CD14-positive monocyte (primary cell): ENCODE measurements at regions not wholly inside any gene's neighbourhood (a gene's known extent, or its start where the extent isn't known, plus 50 kb on each side); places are given as distances from the start of the nearest gene placed in this dataset.

Source experiments
- DNase-seq, 3 donors: peaks; one replicate each; pipeline ENCODE4 v3.0.0-alpha.2; 2011 to 2022
- H2AFZ ChIP-seq: 2 replicates; pipeline ENCODE4 v1.6.0; 2012; ENCODE audit warnings: mild to moderate bottlenecking, low read depth, low read length, inconsistent platforms; ENCODE audit not compliant: insufficient read depth, poor library complexity, severe bottlenecking
- H3K27ac ChIP-seq, 2 donors: 1 replicate in 1 of 2; 2 replicates in 1 of 2; pipeline ENCODE4 v1.5.1; 2012 to 2013; ENCODE audit warnings: low read length in 2 of 2, control low read depth in 1 of 2, inconsistent platforms in 1 of 2, low read depth in 1 of 2, mild to moderate bottlenecking in 1 of 2
- H3K27me3 ChIP-seq, 2 donors: one replicate each; pipeline versions ENCODE4 v1.6.0 to v1.6.1; 2011 to 2013; ENCODE audit warnings: low read length in 2 of 2; ENCODE audit not compliant: control insufficient read depth in 2 of 2, insufficient read depth in 2 of 2
- H3K36me3 ChIP-seq, 2 donors: replicated peaks in 1 of 2; 1 replicate in 1 of 2; 2 replicates in 1 of 2; pipeline versions ENCODE4 v1.5.1 to v1.6.1; 2012 to 2013; ENCODE audit warnings: low read length in 2 of 2, control low read depth in 1 of 2, inconsistent platforms in 1 of 2, mild to moderate bottlenecking in 1 of 2; ENCODE audit not compliant: insufficient read depth in 2 of 2, control insufficient read depth in 1 of 2
- H3K4me1 ChIP-seq, 2 donors: 1 replicate in 1 of 2; 2 replicates in 1 of 2; pipeline versions ENCODE4 v1.5.1 to v1.6.1; 2012 to 2013; ENCODE audit warnings: low read length in 2 of 2, control low read depth in 1 of 2, inconsistent platforms in 1 of 2, mild to moderate bottlenecking in 1 of 2, moderate library complexity in 1 of 2; ENCODE audit not compliant: insufficient read depth in 2 of 2, control insufficient read depth in 1 of 2
- H3K4me2 ChIP-seq: replicated peaks from 2 replicates; pipeline ENCODE3; 2012; ENCODE audit warnings: low read length, moderate library complexity, mild to moderate bottlenecking; ENCODE audit not compliant: poor library complexity, severe bottlenecking; ENCODE audit errors: extremely low read depth
- H3K4me3 ChIP-seq, 3 experiments: fragments of 200-600 bp in 1 of 3; sonication (generic) in 1 of 3; replicated peaks in 1 of 3; 1 replicate in 2 of 3; 2 replicates in 1 of 3; pipeline ENCODE4 v1.5.1; 2011 to 2013; ENCODE audit warnings: low read length in 3 of 3, mild to moderate bottlenecking in 3 of 3, control low read depth in 2 of 3, low read depth in 2 of 3, inconsistent platforms in 1 of 3, moderate library complexity in 1 of 3
- H3K79me2 ChIP-seq: 2 replicates; pipeline ENCODE4 v1.6.0; 2012; ENCODE audit warnings: mild to moderate bottlenecking, control low read depth, inconsistent platforms, low read length, moderate library complexity; ENCODE audit not compliant: insufficient read depth
- H3K9ac ChIP-seq: 2 replicates; pipeline ENCODE4 v1.6.0; 2017; ENCODE audit warnings: low read length, mild to moderate bottlenecking; ENCODE audit not compliant: insufficient read depth, poor library complexity, severe bottlenecking
- H3K9me3 ChIP-seq, 2 donors: replicated peaks in 1 of 2; 1 replicate in 1 of 2; 2 replicates in 1 of 2; pipeline versions ENCODE4 v1.5.1 to v1.6.1; 2012 to 2013; ENCODE audit warnings: low read length in 2 of 2, control low read depth in 1 of 2; ENCODE audit not compliant: control insufficient read depth in 1 of 2, insufficient read depth in 1 of 2
- H4K20me1 ChIP-seq: 2 replicates; pipeline ENCODE4 v1.6.0; 2012; ENCODE audit warnings: mild to moderate bottlenecking, low read length, control low read depth, moderate library complexity; ENCODE audit not compliant: insufficient read depth
- H3K27ac Mint-ChIP-seq, 7 donors: one replicate each; pipeline ENCODE4 v1.8.0; 2020; ENCODE audit warnings: mild to moderate bottlenecking in 7 of 7, mixed read lengths in 7 of 7, moderate library complexity in 6 of 7, inconsistent platforms in 2 of 7
- H3K27me3 Mint-ChIP-seq, 3 donors: one replicate each; pipeline ENCODE4 v1.8.0; 2021 to 2022; ENCODE audit warnings: low read depth in 3 of 3, mild to moderate bottlenecking in 3 of 3, mixed read lengths in 3 of 3, moderate library complexity in 3 of 3, inconsistent platforms in 1 of 3
- H3K36me3 Mint-ChIP-seq, 2 donors: one replicate each; pipeline ENCODE4 v1.8.0; 2020; ENCODE audit warnings: mixed read lengths in 2 of 2, inconsistent platforms in 1 of 2, mild to moderate bottlenecking in 1 of 2
- H3K4me1 Mint-ChIP-seq: one replicate; pipeline ENCODE4 v1.8.0; 2020; ENCODE audit warnings: mild to moderate bottlenecking, mixed read lengths
- H3K4me3 Mint-ChIP-seq, 2 donors: one replicate each; pipeline ENCODE4 v1.8.0; 2020; ENCODE audit warnings: mild to moderate bottlenecking in 2 of 2, mixed read lengths in 2 of 2, moderate library complexity in 1 of 2
- H3K9me3 Mint-ChIP-seq, 7 donors: one replicate each; pipeline ENCODE4 v1.8.0; 2020 to 2022; ENCODE audit warnings: mixed read lengths in 7 of 7, mild to moderate bottlenecking in 6 of 7, moderate library complexity in 6 of 7, inconsistent platforms in 2 of 7
- CTCF ChIP-seq: fragments of 200-600 bp; IDR thresholded peaks from one replicate; pipeline ENCODE4 v1.8.0; 2022; ENCODE audit warnings: antibody characterized with exemption, mild to moderate bottlenecking
- WGBS: methylation state at CpG from one replicate; pipeline ENCODE4 v1.1.5; 2013; ENCODE audit warnings: missing lambda C conversion rate; ENCODE audit not compliant: insufficient coverage; 5-methylcytosine and 5-hydroxymethylcytosine counted together
- intact Hi-C, 2 donors: fragments of 100-400 bp; cut with micrococcal nuclease; formaldehyde crosslinking; loops; one replicate each; pipeline versions ENCODE4 v1.15.0 to v1.15.1; 2023

GRCh38 chr5:124844371-124844920 lies 98.0 kb upstream of the ZNF608 start:
- intact Hi-C loops = no loop called here
- Mint-ChIP-seq H3K4me1 (peaks cover 36% of the 10 kb centered on the region), H3K27ac (no peak overlapping the region), H3K9me3 (peaks cover 0 to 4% (median 1%) of the 10 kb centered on the region in 7 donors), H3K36me3 (no peaks in the 10 kb centered on the region), H3K27me3 (peaks cover 0 to 4% (median 1%) of the 10 kb centered on the region in 3 donors), H3K4me3 (no peak overlapping the region)
- Histone ChIP-seq H4K20me1 (no peaks in the 10 kb centered on the region), H3K9me3 (no peaks in the 10 kb centered on the region), H3K27me3 (no peaks in the 10 kb centered on the region), H3K4me3 (no peak overlapping the region), H3K79me2 (no peaks in the 10 kb centered on the region), H3K36me3 (no peaks in the 10 kb centered on the region), H3K4me2 (no peak overlapping the region), H3K27ac (no peak overlapping the region), H3K9ac (no peak overlapping the region), H2AFZ (no peak overlapping the region), H3K4me1 (peaks cover 41 to 42% of the 10 kb centered on the region in 2 donors)
- no peak for TF ChIP-seq CTCF
- peak in 1 of 3 donors; percentile 18 for DNase-seq
- no CpG with 5 or more reads among the region's 9 CpGs for WGBS

- Mint-ChIP-seq H3K4me1 (peaks cover 27% of the 10 kb centered on the region), H3K27me3 (peaks cover 0 to 4% (median under 1%) of the 10 kb centered on the region in 3 donors), H3K9me3 (peaks cover 0 to 5% (median 2%) of the 10 kb centered on the region in 7 donors), H3K36me3 (no peaks in the 10 kb centered on the region), H3K4me3 (no peak overlapping the region), H3K27ac (no peak overlapping the region)
- Histone ChIP-seq H4K20me1 (no peaks in the 10 kb centered on the region), H3K4me1 (peaks cover 33 to 34% of the 10 kb centered on the region in 2 donors), H3K4me3 (no peak overlapping the region), H3K27ac (no peak overlapping the region), H3K36me3 (no peaks in the 10 kb centered on the region), H2AFZ (no peak overlapping the region), H3K79me2 (no peaks in the 10 kb centered on the region), H3K9me3 (no peaks in the 10 kb centered on the region), H3K27me3 (no peaks in the 10 kb centered on the region), H3K4me2 (no peak overlapping the region), H3K9ac (no peak overlapping the region)
- intact Hi-C loops = no loop called here
- no CpG with 5 or more reads among the region's 3 CpGs for WGBS
- no peak for TF ChIP-seq CTCF
- DNase-seq = no peak
These were observed 101.5 kb upstream of the ZNF608 start for GRCh38 chr5:124847907-124848306.
